Keratinocyte (primary cell): ENCODE measurements at regions not wholly inside any gene's neighbourhood (a gene's known extent, or its start where the extent isn't known, plus 50 kb on each side); places are given as distances from the start of the nearest gene placed in this dataset.

Experiments
- DNase-seq: peaks from one replicate; pipeline ENCODE4 v3.0.0-alpha.2; 2011; ENCODE audit warnings: low read depth, missing footprints, low spot score
- FAIRE-seq: peaks from 2 replicates; lab custom pipeline; 2011; peaks lifted over from hg19 to GRCh38; lab: Jason Lieb, UNC
- H2AFZ ChIP-seq: 2 replicates; pipeline ENCODE4 v1.6.0; 2012; ENCODE audit warnings: low read length, control low read depth, inconsistent platforms; ENCODE audit not compliant: control insufficient read depth
- H3K27ac ChIP-seq: 2 replicates; pipeline ENCODE4 v1.5.1; 2011; ENCODE audit warnings: low read length; ENCODE audit not compliant: control insufficient read depth, insufficient read depth
- H3K27me3 ChIP-seq: 3 replicates; pipeline ENCODE4 v1.6.0; 2011; ENCODE audit warnings: low read length; ENCODE audit not compliant: control insufficient read depth, insufficient read depth; ENCODE audit errors: extremely low read depth
- H3K36me3 ChIP-seq, 2 experiments: 2 replicates in 1 of 2; 3 replicates in 1 of 2; pipeline ENCODE4 v1.5.1; 2011; ENCODE audit warnings: low read length in 2 of 2, mild to moderate bottlenecking in 1 of 2; ENCODE audit not compliant: control insufficient read depth in 2 of 2, insufficient read depth in 2 of 2; ENCODE audit errors: extremely low read depth in 1 of 2
- H3K4me1 ChIP-seq: 3 replicates; pipeline ENCODE4 v1.5.1; 2011; ENCODE audit warnings: low read length; ENCODE audit not compliant: control insufficient read depth, insufficient read depth; ENCODE audit errors: extremely low read depth
- H3K4me2 ChIP-seq: 3 replicates; pipeline ENCODE4 v1.6.0; 2011; ENCODE audit warnings: low read depth, low read length; ENCODE audit not compliant: control insufficient read depth, insufficient read depth; ENCODE audit errors: extremely low read depth
- H3K4me3 ChIP-seq, 3 experiments: fragments of 200-600 bp in 1 of 3; sonication (generic) in 1 of 3; 2 replicates in 2 of 3; 3 replicates in 1 of 3; pipeline ENCODE4 v1.5.1; 2011 to 2016; ENCODE audit warnings: low read length in 3 of 3, mild to moderate bottlenecking in 3 of 3, control low read depth in 2 of 3, inconsistent platforms in 1 of 3, low read depth in 1 of 3, mixed read lengths in 1 of 3, mixed run types in 1 of 3, moderate library complexity in 1 of 3; ENCODE audit not compliant: control insufficient read depth in 2 of 3, insufficient read depth in 2 of 3; ENCODE audit errors: extremely low read depth in 1 of 3
- H3K79me2 ChIP-seq: 2 replicates; pipeline ENCODE4 v1.6.0; 2012; ENCODE audit warnings: low read length; ENCODE audit not compliant: control insufficient read depth, insufficient read depth
- H3K9ac ChIP-seq: 3 replicates; pipeline ENCODE4 v1.6.0; 2011; ENCODE audit warnings: low read length; ENCODE audit not compliant: control insufficient read depth, insufficient read depth; ENCODE audit errors: extremely low read depth
- H3K9me1 ChIP-seq: 3 replicates; pipeline ENCODE4 v1.6.0; 2011; ENCODE audit warnings: low read length; ENCODE audit not compliant: control insufficient read depth, insufficient read depth; ENCODE audit errors: extremely low read depth
- H3K9me3 ChIP-seq: 2 replicates; pipeline ENCODE4 v1.5.1; 2012; ENCODE audit warnings: low read depth, low read length; ENCODE audit not compliant: control insufficient read depth
- H4K20me1 ChIP-seq: 3 replicates; pipeline ENCODE4 v1.6.0; 2011; ENCODE audit warnings: low read length; ENCODE audit not compliant: control insufficient read depth, insufficient read depth; ENCODE audit errors: extremely low read depth
- EZH2 ChIP-seq: IDR thresholded peaks from one replicate; pipeline ENCODE4 v1.6.1; 2012; ENCODE audit warnings: inconsistent platforms, mild to moderate bottlenecking, low read length, moderate library complexity
- dilution Hi-C: fragments of 300-500 bp; cut with MboI; formaldehyde crosslinking; loops from one replicate; pipeline ENCODE4 v1.7.0; 2020; ENCODE audit warnings: low sequenced_read_pairs; ENCODE audit not compliant: extremely low pct_ligation_motif_present
- TF ChIP-seq, protein P1 (sequence below), 3 experiments: IDR thresholded peaks in 1 of 3; conservative IDR thresholded peaks in 1 of 3; optimal IDR thresholded peaks in 1 of 3; 2 replicates in 2 of 3; 3 replicates in 1 of 3; pipeline versions ENCODE3 to v1.5.1; 2011; ENCODE audit warnings: low read length in 3 of 3, mild to moderate bottlenecking in 3 of 3, moderate library complexity in 2 of 3, control low read depth in 1 of 3, inconsistent platforms in 1 of 3; ENCODE audit not compliant: insufficient read depth in 2 of 3; ENCODE audit errors: extremely low read depth in 1 of 3

DNA sequence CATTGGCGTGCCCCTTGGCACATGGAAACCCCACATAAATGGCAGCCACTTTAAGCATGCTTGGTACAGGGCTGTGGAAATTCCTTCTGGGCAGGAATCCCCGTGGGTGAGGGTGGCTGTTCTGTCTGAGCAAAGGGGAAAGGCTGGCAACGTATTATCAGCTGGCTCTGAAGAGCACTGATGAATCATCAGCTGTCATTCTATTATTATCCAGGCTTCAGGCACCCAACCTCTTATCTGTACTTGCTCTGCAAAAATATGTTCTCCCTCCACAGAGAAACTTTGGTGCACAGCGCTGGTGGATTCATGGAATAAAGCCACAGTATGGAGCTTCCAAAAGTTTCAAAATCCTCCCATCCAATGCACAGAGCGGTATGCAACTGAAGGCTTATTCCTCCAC, 167.1 kb downstream of the TBX5 start:
- Histone ChIP-seq H3K4me2 (no peak overlapping the region), H3K27ac (no peak overlapping the region), H3K36me3 (no peaks in the 10 kb centered on the region), H3K9me1 (no peaks in the 10 kb centered on the region), H3K4me1 (no peaks in the 10 kb centered on the region), H3K9me3 (no peaks in the 10 kb centered on the region), H3K4me3 (no peak overlapping the region), H2AFZ (no peak overlapping the region), H3K9ac (no peak overlapping the region), H3K79me2 (no peaks in the 10 kb centered on the region), H3K27me3 (no peaks in the 10 kb centered on the region), H4K20me1 (no peaks in the 10 kb centered on the region)
- DNase-seq (no peak), FAIRE-seq (no peak)
- no peak for TF ChIP-seq EZH2
- TF ChIP-seq, protein P1, sequence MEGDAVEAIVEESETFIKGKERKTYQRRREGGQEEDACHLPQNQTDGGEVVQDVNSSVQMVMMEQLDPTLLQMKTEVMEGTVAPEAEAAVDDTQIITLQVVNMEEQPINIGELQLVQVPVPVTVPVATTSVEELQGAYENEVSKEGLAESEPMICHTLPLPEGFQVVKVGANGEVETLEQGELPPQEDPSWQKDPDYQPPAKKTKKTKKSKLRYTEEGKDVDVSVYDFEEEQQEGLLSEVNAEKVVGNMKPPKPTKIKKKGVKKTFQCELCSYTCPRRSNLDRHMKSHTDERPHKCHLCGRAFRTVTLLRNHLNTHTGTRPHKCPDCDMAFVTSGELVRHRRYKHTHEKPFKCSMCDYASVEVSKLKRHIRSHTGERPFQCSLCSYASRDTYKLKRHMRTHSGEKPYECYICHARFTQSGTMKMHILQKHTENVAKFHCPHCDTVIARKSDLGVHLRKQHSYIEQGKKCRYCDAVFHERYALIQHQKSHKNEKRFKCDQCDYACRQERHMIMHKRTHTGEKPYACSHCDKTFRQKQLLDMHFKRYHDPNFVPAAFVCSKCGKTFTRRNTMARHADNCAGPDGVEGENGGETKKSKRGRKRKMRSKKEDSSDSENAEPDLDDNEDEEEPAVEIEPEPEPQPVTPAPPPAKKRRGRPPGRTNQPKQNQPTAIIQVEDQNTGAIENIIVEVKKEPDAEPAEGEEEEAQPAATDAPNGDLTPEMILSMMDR (optimal IDR thresholded peaks at IDR 0.05 in 1 of 3, IDR thresholded peaks at IDR 0.05 in 1 of 3, conservative IDR thresholded peaks at IDR 0.05 in 1 of 3; ENCODE audit: extremely low read depth in 1 of 3, insufficient read depth in 2 of 3, low read length in 3 of 3), result no peak
- dilution Hi-C loops, result no loop called here

GRCh38 chr12:114237230-114237629, 168.7 kb downstream of the TBX5 start:
- no peak overlapping the region for H3K27ac ChIP-seq

More at GRCh38 chr12:114237230-114237629, 168.7 kb downstream of the TBX5 start:
- no peaks in the 10 kb centered on the region for H3K79me2 ChIP-seq
- no peaks in the 10 kb centered on the region for H3K9me1 ChIP-seq
- TF ChIP-seq, protein P1 (optimal IDR thresholded peaks at IDR 0.05 in 1 of 3, IDR thresholded peaks at IDR 0.05 in 1 of 3, conservative IDR thresholded peaks at IDR 0.05 in 1 of 3; ENCODE audit: extremely low read depth in 1 of 3, insufficient read depth in 2 of 3, low read length in 3 of 3), result no peak
- no peak for TF ChIP-seq EZH2
- dilution Hi-C loops, result no loop called here
- no peaks in the 10 kb centered on the region for H3K9me3 ChIP-seq
- no peaks in the 10 kb centered on the region for H3K36me3 ChIP-seq
- H3K4me2 ChIP-seq, result no peak overlapping the region
- H3K4me3 ChIP-seq, result no peak overlapping the region
- FAIRE-seq (no peak), DNase-seq (no peak)
- H4K20me1 ChIP-seq, result no peaks in the 10 kb centered on the region
- H3K27me3 ChIP-seq, result no peaks in the 10 kb centered on the region
- H3K4me1 ChIP-seq, result no peaks in the 10 kb centered on the region
- H2AFZ ChIP-seq, result no peak overlapping the region
- no peak overlapping the region for H3K9ac ChIP-seq
